NB4 (cell line): ENCODE measurements at regions not wholly inside any gene's neighbourhood (a gene's known extent, or its start where the extent isn't known, plus 50 kb on each side); places are given as distances from the start of the nearest gene placed in this dataset.

Experiments
- MYC ChIP-seq: IDR thresholded peaks from 2 replicates; pipeline ENCODE4 v1.6.1; 2011; ENCODE audit warnings: low read depth, low read length
- POLR2A ChIP-seq: IDR thresholded peaks from 2 replicates; pipeline ENCODE4 v1.6.1; 2011; ENCODE audit warnings: mild to moderate bottlenecking; ENCODE audit not compliant: insufficient read length; ENCODE audit errors: extremely low read depth
- TF ChIP-seq, protein P1 (sequence below): IDR thresholded peaks from one replicate; pipeline ENCODE4 v1.5.1; 2012; ENCODE audit warnings: low read depth, low read length
- TF ChIP-seq, protein P2 (sequence below): IDR thresholded peaks from 2 replicates; pipeline ENCODE4 v1.6.1; 2011; ENCODE audit warnings: low read depth, low read length

DNA sequence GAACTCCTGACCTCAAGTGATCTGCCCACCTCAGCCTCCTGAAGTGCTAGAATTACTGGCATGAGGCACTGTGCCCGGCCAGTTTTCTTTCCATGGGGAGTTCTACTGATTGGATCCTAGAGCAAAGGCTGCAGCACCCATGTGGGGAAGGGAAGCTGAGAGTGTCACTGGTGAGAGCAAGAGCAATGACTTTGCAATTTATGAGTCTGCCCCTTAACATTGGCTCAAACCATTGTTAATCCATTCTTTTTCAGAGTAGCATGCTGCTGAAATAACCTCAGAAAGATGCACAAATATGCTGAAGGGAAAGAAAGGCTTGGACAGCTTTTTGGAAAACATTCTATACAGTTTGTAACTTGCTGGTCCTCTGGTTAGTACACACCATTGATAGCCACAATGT lies 116.4 kb upstream of the PPARGC1A start:
- TF ChIP-seq POLR2A (no peak), MYC (no peak)
- TF ChIP-seq, protein P1, sequence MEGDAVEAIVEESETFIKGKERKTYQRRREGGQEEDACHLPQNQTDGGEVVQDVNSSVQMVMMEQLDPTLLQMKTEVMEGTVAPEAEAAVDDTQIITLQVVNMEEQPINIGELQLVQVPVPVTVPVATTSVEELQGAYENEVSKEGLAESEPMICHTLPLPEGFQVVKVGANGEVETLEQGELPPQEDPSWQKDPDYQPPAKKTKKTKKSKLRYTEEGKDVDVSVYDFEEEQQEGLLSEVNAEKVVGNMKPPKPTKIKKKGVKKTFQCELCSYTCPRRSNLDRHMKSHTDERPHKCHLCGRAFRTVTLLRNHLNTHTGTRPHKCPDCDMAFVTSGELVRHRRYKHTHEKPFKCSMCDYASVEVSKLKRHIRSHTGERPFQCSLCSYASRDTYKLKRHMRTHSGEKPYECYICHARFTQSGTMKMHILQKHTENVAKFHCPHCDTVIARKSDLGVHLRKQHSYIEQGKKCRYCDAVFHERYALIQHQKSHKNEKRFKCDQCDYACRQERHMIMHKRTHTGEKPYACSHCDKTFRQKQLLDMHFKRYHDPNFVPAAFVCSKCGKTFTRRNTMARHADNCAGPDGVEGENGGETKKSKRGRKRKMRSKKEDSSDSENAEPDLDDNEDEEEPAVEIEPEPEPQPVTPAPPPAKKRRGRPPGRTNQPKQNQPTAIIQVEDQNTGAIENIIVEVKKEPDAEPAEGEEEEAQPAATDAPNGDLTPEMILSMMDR, result no peak
- TF ChIP-seq, protein P2, sequence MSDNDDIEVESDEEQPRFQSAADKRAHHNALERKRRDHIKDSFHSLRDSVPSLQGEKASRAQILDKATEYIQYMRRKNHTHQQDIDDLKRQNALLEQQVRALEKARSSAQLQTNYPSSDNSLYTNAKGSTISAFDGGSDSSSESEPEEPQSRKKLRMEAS, result no peak
